ENCODE measurements at regions not wholly inside any gene's neighbourhood (a gene's known extent, or its start where the extent isn't known, plus 50 kb on each side); places are given as distances from the start of the nearest gene placed in this dataset.

DNA sequence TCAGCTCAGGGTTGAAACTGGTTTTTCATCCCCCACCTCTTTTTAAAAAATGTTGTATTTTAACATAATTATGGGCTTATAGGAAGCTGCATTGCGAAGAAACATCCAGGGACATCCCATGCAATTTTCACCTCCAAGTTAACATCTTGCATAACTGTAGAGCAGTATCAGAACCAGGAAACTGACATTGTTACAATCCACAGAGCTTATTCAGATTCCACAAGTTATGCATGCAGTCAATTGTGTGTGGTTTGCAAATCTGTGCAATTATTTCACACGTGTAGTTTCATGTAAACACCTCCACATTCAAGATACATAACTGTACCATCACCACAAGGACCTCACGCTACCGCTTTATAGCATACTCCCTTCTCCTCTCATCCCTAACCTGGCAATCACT, 97.5 kb upstream of the GATB start:
- TF ChIP-seq EZH2phosphoT487 (IDR thresholded peaks at IDR 0.05; ENCODE audit: low read depth, severe bottlenecking, unreplicated experiment) = no peak
- TF ChIP-seq, protein P1, sequence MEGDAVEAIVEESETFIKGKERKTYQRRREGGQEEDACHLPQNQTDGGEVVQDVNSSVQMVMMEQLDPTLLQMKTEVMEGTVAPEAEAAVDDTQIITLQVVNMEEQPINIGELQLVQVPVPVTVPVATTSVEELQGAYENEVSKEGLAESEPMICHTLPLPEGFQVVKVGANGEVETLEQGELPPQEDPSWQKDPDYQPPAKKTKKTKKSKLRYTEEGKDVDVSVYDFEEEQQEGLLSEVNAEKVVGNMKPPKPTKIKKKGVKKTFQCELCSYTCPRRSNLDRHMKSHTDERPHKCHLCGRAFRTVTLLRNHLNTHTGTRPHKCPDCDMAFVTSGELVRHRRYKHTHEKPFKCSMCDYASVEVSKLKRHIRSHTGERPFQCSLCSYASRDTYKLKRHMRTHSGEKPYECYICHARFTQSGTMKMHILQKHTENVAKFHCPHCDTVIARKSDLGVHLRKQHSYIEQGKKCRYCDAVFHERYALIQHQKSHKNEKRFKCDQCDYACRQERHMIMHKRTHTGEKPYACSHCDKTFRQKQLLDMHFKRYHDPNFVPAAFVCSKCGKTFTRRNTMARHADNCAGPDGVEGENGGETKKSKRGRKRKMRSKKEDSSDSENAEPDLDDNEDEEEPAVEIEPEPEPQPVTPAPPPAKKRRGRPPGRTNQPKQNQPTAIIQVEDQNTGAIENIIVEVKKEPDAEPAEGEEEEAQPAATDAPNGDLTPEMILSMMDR (IDR thresholded peaks at IDR 0.05; ENCODE audit: poor library complexity) = no peak

Data from hepatocyte (in vitro differentiated cells).